Right ventricle myocardium inferior (tissue), 1 donor: ENCODE measurements at regions not wholly inside any gene's neighbourhood (a gene's known extent, or its start where the extent isn't known, plus 50 kb on each side); places are given as distances from the start of the nearest gene placed in this dataset.

Source experiments
- ATAC-seq: fragments of 200-7000 bp; cut with Tn5 transposase; one replicate; pipeline ENCODE4 v1.9.1; 2020; ENCODE audit warnings: mild to moderate bottlenecking, moderate library complexity
- DNase-seq: peaks from one replicate; pipeline ENCODE4 v3.0.0; 2021; ENCODE audit errors: missing footprints
- intact Hi-C: fragments of 100-400 bp; cut with DNase I; formaldehyde crosslinking; loops from one replicate; pipeline ENCODE4 v1.11.0; 2022
- donor health status: DM: no; HTN: yes; CAD: no; lungs with severe emphysema.

- no peak for DNase-seq
- intact Hi-C loops: no loop called here
- ATAC-seq: no peak
Observed at GRCh38 chr20:16179371-16179770, 393.9 kb downstream of the KIF16B start.

DNA sequence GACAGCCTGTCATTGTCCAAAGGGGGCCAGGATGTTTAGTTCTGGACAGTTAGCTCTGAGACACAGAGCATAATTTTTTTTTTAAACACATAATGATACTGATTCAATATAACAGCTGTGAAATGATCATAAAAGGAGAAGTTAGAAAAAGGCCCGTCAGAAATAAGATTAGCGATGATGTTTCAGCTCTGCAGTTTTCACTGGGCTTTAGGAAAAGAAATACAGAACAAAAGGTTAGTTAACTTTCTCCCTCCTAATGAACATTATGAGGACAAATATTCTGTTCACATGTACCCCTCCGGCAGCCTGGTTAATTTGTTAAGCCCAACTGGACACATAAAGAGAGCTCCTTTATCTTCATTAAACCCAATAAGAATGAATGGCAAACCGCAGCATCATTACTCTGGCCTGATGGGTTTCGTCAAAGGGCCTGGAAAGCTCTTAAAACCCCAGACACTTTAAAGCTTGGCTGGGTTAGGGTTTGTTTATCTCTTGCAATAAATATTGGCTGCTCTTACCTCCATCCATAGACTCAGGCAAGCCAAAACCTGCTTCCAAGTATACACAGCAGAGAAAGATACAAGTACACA is 394.6 kb downstream of the KIF16B start:
- ATAC-seq (no peak), DNase-seq (no peak)
- intact Hi-C loops: no loop called here

DNA sequence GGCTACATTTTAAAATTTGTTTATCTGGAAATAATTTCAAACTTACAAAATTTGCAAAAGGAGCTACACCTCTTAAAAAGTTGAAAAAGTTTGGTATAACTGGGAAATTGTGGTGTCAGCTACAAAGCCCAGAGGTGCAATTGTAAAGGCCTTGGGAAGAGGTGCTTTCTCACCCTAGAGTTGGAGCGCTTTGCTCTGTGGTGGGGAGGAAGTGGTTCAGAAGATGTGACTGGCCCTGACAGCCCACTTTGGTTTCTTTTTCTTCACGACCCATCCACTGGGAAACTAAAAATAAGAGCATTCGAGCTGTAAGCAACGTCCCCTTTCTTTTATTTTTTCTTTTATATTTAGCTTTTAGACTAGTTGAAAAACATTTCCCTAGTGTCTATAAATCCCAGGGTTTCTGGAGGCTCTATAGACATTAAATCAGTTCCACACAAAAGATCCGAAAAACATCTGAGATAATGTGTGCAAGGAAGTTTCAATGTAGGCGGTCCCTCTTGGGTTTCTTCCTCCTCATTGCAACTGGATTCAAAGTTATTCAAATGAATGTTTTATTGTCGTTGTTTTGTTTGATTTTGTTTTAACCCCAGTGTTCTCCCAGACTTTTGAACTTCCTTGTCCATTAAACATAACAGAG is 397.8 kb downstream of the KIF16B start:
- intact Hi-C loops: no loop called here
- DNase-seq: no peak
- ATAC-seq: no peak

- ATAC-seq (no peak), DNase-seq (no peak)
- intact Hi-C loops: no loop called here
Observed at GRCh38 chr20:16174311-16174710, 398.9 kb downstream of the KIF16B start.

DNA sequence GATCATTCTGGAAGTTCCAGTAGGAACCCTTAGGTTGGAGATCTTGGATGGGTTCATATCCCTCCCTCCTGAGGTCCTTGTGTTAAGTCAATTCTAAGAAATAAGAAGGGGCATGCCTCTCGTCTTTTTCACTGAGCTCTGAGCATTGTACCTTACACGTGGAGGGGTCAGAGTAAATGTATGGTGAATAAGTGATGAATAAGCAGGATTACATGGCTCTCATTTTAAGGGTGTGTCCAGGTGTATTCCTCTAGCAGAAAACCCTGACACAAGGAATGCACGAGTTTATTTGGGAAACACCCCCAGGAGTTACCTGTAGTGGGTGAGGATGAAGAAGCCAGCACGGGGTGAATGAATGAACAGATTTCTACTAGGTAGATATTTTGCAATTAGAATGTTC is 400.2 kb downstream of the KIF16B start:
- DNase-seq (no peak), ATAC-seq (no peak)
- intact Hi-C loops: no loop called here

DNA sequence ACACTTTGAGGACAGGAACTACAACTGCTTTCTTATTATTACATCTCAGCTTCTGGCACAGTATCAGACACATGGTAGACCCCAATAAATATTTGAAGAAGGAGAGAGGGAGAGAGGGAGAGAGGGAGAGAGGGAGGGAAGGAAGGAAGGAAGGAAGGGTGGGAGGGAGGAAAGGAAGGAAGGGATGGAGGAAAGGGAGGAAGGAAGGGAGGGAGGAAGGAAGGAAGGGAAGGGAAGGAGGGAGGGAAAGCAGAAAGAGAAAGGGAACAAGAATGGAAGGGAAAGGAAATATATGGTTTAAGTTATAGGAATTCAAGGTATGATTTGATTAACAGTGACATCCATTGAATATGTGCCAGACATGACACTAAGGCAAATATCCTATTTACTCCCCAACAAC is 402.1 kb downstream of the KIF16B start:
- ATAC-seq (no peak), DNase-seq (no peak)
- intact Hi-C loops: no loop called here

DNA sequence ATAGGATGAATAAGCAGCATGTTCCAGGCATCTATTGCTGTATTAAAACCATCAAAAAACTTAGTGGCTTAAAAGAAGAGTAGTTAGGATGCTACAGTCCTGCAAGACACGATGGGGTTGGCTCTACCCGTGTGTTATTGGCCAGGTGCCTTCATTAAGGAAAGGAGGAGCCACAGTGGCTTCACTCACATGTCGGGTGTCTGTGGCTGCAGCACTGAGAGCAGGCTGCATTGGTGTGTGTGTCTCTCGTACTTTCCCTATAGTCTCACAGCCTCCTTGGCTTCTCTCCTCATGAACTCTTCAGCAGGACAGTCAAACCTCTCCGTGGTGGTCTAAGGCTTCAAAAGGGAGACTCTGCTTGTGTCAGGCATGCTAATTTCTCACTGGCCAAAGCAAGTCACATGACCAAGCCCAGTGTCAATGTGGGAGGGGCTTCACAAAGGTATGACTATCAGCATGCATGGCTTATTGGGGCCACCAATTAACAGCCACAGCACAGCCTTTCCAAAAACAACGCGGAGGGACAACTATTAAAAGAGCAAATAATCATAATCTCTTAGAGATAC is 402.8 kb downstream of the KIF16B start:
- intact Hi-C loops: no loop called here
- DNase-seq (no peak), ATAC-seq (no peak)

DNA sequence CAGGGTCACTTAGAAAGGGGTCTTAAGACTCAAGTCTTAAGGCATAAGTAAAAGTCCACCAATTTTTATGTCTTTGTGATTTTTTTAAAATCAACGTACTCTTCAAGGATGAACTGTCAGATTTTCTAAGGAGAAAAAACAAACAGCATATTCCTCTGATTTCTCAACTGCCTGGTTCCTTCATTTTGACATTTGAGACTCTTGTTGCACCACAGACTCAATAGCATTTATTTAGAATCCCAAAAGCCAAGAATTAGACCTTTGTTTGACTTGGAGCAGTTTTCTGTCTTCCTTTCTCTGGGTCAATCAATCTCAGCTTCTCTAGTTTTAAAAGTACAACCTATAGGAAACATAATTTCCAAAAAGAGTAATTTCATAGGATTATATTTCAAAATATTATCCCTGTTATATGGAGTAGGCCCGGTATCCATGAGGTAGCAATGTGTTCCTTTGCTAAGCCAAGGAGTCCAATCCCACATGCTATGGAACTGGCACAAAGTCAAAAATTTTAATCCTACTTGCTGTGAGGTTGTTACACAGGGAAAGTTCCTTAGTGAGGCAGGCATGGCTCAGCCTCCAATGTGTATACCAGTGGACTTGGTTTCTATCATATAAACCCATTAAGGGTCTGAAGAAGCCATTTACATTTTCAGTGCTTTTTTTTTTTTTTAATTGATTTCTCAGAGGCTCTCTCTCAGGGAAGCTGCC is 405.7 kb downstream of the KIF16B start:
- intact Hi-C loops: no loop called here
- ATAC-seq: no peak
- no peak for DNase-seq

- intact Hi-C loops: no loop called here
- DNase-seq (no peak), ATAC-seq (no peak)
Observed at GRCh38 chr20:16166737-16167136, 406.5 kb downstream of the KIF16B start.

DNA sequence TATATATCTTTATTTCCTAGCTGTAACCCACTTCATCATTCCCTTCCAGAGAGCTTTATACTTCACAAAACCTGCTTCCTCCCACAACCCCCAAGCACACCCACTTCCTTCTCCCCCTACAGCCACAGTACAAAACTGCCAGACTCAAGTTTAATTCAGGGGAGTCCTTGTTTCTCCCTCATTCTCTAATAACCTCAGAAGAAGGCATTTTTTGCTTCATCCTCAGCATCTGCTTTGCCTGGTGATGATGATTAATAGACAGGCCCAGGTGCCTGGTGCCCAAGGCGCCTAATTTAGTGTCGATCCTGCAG is 414.3 kb downstream of the KIF16B start:
- ATAC-seq (no peak), DNase-seq (no peak)
- intact Hi-C loops: no loop called here

- ATAC-seq: no peak
- intact Hi-C loops: no loop called here
Observed at GRCh38 chr20:16158090-16158975, 414.9 kb downstream of the KIF16B start.

GRCh38 chr20:16147916-16148315 is 425.3 kb downstream of the KIF16B start:
- no peak for ATAC-seq
- intact Hi-C loops: no loop called here
- DNase-seq: no peak

More at GRCh38 chr20:16158090-16158975, 414.9 kb downstream of the KIF16B start:
- no peak for DNase-seq

DNA sequence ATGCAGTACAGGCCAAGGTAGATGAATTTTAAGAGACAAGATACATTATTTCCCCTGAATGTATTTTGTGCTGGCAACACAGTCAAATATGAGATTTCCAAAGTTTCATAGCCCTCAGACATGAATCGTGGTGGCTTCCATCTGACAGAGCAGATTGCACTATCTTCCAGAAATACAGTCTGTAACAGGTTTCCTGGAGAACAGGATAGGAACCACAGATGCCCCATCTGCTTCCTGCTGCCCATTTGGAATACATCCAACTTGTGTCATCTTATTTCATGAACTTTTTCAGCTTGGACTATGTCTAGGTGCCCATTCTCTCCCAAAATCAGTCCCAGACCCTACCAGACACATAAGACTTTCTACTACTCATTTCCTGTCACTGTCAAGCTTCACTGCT is 426.0 kb downstream of the KIF16B start:
- no peak for ATAC-seq
- DNase-seq: no peak
- intact Hi-C loops: no loop called here

DNA sequence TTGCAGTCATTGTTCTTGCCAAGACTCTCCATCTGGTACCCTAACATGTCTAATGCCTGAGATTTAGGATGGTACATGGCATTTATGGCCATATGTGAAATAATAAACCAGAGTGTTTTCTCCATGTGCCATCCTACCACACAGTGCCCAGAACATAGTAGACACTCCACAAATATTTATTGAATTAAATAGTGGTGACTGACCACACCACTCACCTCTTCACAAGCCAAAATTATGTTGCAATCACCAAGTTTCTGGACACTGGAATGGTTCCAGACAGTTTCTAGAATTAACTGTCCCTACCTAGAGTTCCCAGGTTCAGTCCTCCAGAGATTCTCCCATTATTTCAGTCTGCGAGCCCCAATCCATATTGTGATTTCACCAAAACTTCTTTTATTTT is 427.3 kb downstream of the KIF16B start:
- intact Hi-C loops: no loop called here
- ATAC-seq: no peak
- DNase-seq: no peak

GRCh38 chr20:16143596-16143995 is 429.7 kb downstream of the KIF16B start:
- DNase-seq (no peak), ATAC-seq (no peak)
- intact Hi-C loops: no loop called here

DNA sequence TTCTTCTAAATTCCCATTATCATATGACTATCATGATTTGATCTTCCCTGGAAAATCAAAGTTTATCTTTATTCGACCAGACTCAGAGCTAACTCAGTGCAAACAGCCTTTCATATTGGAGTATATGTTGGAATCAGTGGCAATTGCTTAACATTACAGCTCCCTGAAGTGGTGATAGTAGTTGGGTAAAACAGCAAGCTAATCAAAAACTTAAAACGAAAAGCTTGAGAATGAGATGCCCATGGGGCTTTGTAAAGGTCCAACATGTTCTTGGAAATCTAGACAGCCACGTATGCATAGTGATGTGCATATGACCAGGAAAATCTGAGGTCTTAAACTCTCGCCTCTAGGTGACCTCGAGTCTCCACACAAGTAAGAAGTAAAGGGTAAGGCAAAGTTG is 437.6 kb downstream of the KIF16B start:
- no peak for DNase-seq
- intact Hi-C loops: no loop called here
- no peak for ATAC-seq

GRCh38 chr20:16132036-16132798 is 441.0 kb downstream of the KIF16B start:
- intact Hi-C loops: no loop called here
- ATAC-seq (no peak), DNase-seq (no peak)

- intact Hi-C loops: loop anchor here (10.0 kb wide), 1 partner anchor 125 kb away; no protein-coding TSS in a partner anchor
- DNase-seq (no peak), ATAC-seq (no peak)
Observed at GRCh38 chr20:16129411-16129810, 443.8 kb downstream of the KIF16B start.
